ENCODE measurements at regions not wholly inside any gene's neighbourhood (a gene's known extent, or its start where the extent isn't known, plus 50 kb on each side); places are given as distances from the start of the nearest gene placed in this dataset.

DNA sequence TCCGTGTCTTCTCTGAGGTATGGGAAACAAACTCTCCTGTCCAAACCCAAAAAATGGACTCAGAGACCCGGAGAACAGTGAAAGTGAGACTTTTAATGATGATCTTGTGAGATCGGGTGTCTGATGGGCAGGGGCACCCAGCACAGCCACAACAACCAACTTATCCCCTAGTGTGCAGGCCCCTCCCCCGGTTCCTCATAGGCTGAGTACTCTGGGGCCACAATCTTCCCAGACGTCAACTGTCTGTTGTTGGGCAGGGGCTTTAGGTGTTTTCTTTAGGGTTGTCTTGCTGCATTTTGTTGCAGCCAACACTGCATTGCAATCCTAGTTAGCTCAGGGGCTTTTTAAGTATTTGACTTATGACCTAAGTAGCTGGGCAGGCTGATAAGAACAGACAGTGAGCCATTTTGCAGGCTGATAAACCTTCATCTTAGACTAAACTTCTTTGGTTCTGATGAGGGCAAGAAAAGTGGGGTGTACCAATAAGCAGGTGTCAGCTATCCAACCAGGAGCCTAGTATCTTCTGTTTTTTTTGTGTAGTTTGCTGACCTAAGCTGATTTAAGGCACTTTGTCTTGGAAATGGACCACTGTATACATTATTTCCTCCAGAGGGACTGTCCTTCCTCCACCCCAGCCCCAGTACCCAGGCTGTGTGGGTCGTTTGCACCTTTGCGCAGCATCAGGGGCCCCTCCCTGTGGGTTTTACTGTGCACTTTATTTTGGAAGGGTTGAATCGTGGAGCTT lies 1323.6 kb downstream of the TBC1D22A start:
- no peak overlapping the region for H3K4me3 ChIP-seq (ENCODE audit: low read depth, low read length)

DNA sequence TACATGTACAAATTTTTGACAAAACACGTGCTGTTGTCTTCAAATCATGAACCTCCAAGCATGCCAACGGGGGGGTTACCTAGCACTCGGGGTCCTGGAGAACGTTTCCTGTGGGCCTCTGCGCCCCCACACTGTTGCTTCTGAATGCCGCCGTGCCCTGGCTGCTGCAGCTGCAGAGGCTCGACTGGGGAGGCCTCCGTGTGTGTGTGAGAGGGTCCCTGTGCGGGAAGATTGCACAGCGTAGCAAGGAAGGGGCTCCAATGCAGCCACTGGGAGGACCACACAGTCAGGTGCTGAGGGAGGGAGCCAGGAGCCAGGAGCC lies 1322.2 kb downstream of the TBC1D22A start:
- H3K4me3 ChIP-seq (ENCODE audit: low read depth, low read length): no peak overlapping the region

DNA sequence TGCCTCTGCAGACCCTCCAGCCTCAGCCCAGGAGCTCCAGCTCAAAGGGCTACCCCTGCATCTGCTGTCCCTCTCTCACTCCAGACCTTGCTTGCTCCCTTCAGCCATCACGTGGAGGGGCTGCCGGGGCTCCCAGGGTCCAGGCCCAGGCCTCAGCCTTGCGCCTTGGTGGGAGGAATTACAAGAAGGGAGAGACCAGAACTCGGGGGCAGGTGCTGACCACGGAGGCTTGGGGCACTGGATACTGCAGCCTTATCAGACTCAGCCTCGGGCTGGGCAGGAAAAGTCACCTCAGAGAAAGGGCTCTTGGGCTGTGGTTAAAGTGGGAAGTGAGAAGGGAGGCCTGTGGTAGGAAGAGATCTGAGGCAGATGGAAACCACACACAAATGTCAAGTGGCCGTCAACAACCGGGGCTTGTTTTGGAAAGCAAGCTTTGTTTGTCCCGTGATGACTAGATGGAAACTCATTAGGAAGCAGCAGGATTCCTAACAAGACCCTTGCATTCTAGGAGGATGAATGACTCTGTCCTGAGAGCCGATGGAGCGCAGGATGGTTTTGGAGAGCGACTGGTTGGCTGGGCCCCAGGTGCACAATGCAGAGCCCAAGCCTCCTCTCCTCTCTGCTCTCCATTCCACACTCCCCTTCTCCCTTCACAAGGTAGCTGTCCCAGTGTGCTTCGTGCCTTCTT lies 1321.7 kb downstream of the TBC1D22A start:
- no peak overlapping the region for H3K4me3 ChIP-seq (ENCODE audit: low read depth, low read length)

GRCh38 chr22:48083502-48083901 lies 1321.1 kb downstream of the TBC1D22A start:
- no peak overlapping the region for H3K4me3 ChIP-seq (ENCODE audit: low read depth, low read length)

DNA sequence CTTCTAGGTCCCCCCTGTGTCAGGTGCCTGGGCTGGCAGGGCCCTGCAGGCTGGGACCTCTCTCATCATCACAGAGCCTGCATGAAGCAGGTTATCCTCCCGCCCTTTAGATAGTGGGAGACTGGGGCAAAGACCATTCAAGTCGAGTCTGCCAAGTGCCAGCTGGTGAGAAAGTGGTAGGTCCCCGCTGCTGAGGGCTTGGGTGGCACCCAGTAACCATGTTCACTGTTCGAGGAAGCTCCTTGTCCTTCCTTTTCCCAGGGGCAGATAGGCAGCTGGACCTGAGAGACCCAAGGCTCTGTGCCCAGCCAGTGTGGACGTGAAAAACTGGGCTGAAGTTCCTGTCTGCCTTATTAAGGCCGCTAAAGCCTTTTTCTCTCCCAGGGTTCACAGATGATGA lies 1319.8 kb downstream of the TBC1D22A start:
- H3K4me3 ChIP-seq (ENCODE audit: low read depth, low read length): no peak overlapping the region

GRCh38 chr22:48081281-48081680 lies 1318.8 kb downstream of the TBC1D22A start:
- H3K4me3 ChIP-seq (ENCODE audit: low read depth, low read length): no peak overlapping the region

- H3K4me3 ChIP-seq (ENCODE audit: low read depth, low read length): no peak overlapping the region
These were observed 1318.1 kb downstream of the TBC1D22A start for GRCh38 chr22:48080316-48081165.

DNA sequence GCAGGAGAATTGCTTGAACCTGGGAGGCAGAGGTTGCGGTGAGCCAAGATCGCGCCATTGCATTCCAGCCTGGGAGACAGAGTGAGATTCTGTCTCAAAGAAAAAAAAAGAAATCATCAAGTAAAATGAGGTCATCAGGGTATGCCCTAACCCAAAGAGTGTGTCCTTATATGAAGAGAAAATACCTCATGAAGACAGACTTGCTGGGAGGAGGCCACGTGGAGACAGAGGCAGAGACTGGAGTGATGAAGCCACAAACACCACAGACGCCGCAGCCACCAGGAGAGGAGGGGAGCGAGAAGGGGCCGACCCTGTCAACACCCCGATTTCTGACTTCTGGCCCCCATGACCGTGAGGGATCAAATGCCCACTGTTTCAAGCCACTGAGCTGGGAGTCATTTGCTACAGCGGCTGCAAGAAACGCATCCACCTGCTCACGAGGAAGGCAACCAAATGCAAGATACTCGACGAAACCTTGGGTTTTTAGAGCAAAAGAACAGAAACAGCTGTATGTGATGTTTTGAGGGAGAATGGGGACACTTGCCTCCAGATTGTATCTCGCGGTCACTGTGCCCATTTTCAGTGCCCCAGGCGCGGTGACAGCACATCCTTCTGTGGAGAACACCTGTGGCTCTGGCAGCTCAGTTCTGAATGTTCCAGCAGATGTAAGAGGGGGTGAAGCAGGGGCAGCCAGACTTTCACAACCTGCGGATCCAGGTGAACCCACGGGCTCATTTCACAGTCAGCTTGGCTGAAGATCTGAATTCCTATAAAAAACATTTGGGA lies 1317.2 kb downstream of the TBC1D22A start:
- H3K4me3 ChIP-seq (ENCODE audit: low read depth, low read length): no peak overlapping the region

DNA sequence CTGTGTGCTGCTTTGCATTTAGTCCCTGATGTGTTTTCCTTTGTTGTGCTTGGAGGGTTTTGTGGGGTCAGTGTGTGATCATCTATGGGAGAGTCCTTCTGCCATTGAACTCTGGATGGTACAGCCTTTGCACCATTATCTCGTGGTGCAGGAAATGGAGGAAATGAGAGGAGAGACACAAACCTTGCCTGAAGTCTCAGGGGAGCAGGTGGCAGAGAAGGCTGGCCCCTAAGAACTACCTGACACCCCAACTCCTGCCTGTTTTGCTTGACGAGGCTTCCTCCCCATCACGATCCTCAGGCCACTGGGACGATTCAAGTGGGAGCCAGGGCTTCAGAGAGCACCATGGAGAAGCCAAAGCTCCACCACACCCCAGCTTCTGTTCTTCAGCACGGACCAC lies 1316.4 kb downstream of the TBC1D22A start:
- H3K4me3 ChIP-seq (ENCODE audit: low read depth, low read length): no peak overlapping the region

- H3K4me3 ChIP-seq (ENCODE audit: low read depth, low read length): no peak overlapping the region
These were observed 1315.2 kb downstream of the TBC1D22A start for GRCh38 chr22:48077699-48078098.

GRCh38 chr22:48076008-48076407 lies 1313.6 kb downstream of the TBC1D22A start:
- H3K4me3 ChIP-seq (ENCODE audit: low read depth, low read length): no peak overlapping the region

GRCh38 chr22:48075604-48076003 lies 1313.2 kb downstream of the TBC1D22A start:
- no peak overlapping the region for H3K4me3 ChIP-seq (ENCODE audit: low read depth, low read length)

DNA sequence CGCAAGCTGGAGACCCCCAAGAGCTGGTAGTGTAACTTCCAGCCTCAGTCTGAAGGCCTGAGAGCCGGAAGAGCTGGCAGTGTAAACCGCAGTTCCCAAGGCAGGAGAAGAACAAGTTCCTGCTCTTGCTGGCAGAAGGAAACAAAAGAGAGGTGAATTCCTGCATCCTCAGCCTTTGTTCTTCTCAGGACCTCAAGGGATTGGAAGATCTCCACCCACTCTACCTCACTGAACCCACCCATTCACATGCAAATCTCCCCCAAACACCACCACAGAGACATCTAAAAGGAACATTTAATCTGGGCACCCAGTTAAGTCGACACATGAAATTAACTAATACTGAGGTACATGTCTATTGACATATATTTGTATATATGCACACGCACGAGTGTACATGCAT lies 1310.3 kb downstream of the TBC1D22A start:
- H3K4me3 ChIP-seq (ENCODE audit: low read depth, low read length): no peak overlapping the region

DNA sequence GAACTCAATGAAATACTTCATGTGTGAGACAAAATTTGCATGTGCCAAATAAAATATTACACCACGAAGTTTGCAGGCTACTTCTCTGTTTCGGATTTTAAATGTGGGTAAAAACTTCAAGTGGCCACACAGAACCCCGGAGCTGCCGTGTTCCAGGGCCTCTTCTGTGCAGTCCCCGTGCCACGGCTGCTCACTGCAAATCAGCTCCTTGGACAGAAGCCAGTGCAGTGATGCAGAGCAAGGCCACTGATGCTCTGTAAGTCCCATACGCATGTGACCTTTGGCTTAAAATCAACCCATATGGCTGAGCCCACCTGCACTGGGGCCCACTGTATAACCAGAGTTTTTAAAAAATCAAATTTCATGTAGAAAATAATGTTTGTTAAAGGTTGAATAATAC lies 1309.4 kb downstream of the TBC1D22A start:
- no peak overlapping the region for H3K4me3 ChIP-seq (ENCODE audit: low read depth, low read length)

DNA sequence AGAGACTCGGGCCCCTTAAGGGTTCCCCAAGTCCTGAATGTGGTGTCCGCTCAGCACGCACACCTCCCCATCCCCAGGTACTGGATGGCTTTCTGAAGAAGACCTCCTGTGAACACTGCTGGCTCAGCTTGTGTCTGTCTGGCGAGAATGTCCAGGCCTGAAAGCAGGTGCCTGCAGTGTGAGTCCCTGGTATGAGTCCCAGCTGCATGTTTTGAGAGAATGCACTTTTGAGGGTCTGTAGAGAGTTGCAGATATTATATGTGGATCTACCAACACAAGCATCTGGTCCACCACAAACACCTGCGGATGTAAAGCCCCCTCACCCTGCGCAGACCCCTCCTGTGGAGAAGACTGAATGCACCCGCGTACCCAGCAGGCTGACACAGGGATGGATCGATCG lies 1308.9 kb downstream of the TBC1D22A start:
- no peak overlapping the region for H3K4me3 ChIP-seq (ENCODE audit: low read depth, low read length)

- H3K4me3 ChIP-seq (ENCODE audit: low read depth, low read length): no peak overlapping the region
These were observed 1308.3 kb downstream of the TBC1D22A start for GRCh38 chr22:48070760-48071159.

DNA sequence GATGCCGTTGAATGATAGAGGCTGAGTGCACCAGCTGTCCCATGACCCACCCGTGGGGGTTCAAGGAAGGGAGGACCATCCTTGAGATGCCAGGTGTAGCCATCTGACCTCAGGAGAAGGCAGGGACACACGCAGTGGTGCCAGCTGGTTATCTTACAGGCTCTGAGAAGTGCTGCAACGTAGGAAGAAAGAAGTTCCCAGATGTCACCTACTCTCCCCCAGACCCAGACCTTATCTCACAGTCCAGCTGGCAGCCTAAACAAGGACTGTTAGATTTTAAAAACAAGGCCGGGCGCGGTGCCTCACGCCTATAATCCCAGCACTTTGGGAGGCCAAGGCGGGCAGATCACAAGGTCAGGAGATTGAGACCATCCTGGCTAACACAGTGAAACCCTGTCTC lies 1307.6 kb downstream of the TBC1D22A start:
- no peak overlapping the region for H3K4me3 ChIP-seq (ENCODE audit: low read depth, low read length)

GRCh38 chr22:48069256-48069655 lies 1306.8 kb downstream of the TBC1D22A start:
- no peak overlapping the region for H3K4me3 ChIP-seq (ENCODE audit: low read depth, low read length)

GRCh38 chr22:48068323-48068885 lies 1306.0 kb downstream of the TBC1D22A start:
- H3K4me3 ChIP-seq (ENCODE audit: low read depth, low read length): no peak overlapping the region

- H3K4me3 ChIP-seq (ENCODE audit: low read depth, low read length): no peak overlapping the region
These were observed 1303.4 kb downstream of the TBC1D22A start for GRCh38 chr22:48065892-48066291.

DNA sequence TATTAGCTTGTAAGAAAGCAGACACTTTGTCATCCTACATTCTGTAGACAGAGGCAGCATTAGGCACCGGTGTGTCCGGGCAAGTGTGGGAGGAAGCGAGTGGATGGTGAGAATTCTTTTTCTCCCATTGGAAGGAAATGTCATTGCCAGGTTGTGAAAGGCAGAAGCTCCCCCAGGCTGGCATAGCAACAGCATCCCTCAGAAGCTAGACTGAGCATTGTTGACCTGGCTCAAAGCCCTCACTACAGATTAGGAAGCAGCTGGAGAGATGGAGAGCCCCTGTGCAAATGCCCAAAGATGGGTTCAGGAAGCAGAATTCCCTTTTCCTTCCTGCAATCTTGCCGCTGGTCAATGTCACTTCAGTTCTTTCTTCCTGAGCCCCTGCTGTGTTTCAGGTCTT lies 1299.3 kb downstream of the TBC1D22A start:
- H3K4me3 ChIP-seq (ENCODE audit: low read depth, low read length): no peak overlapping the region
